T-cell (primary cell): ENCODE measurements at regions not wholly inside any gene's neighbourhood (a gene's known extent, or its start where the extent isn't known, plus 50 kb on each side); places are given as distances from the start of the nearest gene placed in this dataset.

Experiments used
- ATAC-seq, 4 experiments: fragments of 200-7000 bp in 3 of 4; fragments of 150-1000 bp in 1 of 4; cut with Tn5 transposase; replicated peaks in 1 of 4; 1 replicate in 3 of 4; 2 replicates in 1 of 4; pipeline ENCODE4 v1.10.0; 2021; ENCODE audit warnings: moderate library complexity in 3 of 4, mild to moderate bottlenecking in 2 of 4, moderate number of reproducible peaks in 1 of 4
- CTCF ChIA-PET, 2 donors: fragments of 300-600 bp; sonication (Branson Sonifier 250); formaldehyde crosslinking; loops; one replicate each; lab custom pipeline; 2022; ENCODE audit warnings: antibody characterized with exemption in 2 of 2; lab: Charles Lee
- POLR2A ChIA-PET, 2 donors: fragments of 300-600 bp; sonication (Branson Sonifier 250); formaldehyde crosslinking; loops; one replicate each; lab custom pipeline; 2022; ENCODE audit warnings: antibody characterized with exemption in 2 of 2; lab: Charles Lee
- DNase-seq, 35 experiments: peaks; one replicate each; pipeline versions ENCODE4 v3.0.0 to v3.0.0-alpha.2; 2013 to 2023
- H3K27ac ChIP-seq: one replicate; pipeline ENCODE4 v1.5.1; 2013; ENCODE audit warnings: low read length
- H3K27me3 ChIP-seq, 2 experiments: replicated peaks in 1 of 2; 1 replicate in 1 of 2; 2 replicates in 1 of 2; pipeline versions ENCODE4 v1.6.1 to v1.7.0; 2013; ENCODE audit warnings: low read length in 1 of 2, mixed read lengths in 1 of 2; ENCODE audit not compliant: control insufficient read depth in 2 of 2, insufficient read depth in 2 of 2; ENCODE audit errors: extremely low read depth in 1 of 2
- H3K36me3 ChIP-seq, 2 donors: 1 replicate in 1 of 2; 2 replicates in 1 of 2; pipeline versions ENCODE4 v1.6.1 to v1.7.0; 2013; ENCODE audit warnings: low read length in 1 of 2; ENCODE audit not compliant: control insufficient read depth in 2 of 2, insufficient read depth in 1 of 2; ENCODE audit errors: extremely low read depth in 1 of 2
- H3K4me1 ChIP-seq, 2 experiments: 1 replicate in 1 of 2; 2 replicates in 1 of 2; pipeline versions ENCODE4 v1.6.1 to v1.7.0; 2013; ENCODE audit warnings: low read length in 2 of 2, mixed read lengths in 1 of 2; ENCODE audit not compliant: insufficient read depth in 2 of 2, control insufficient read depth in 1 of 2; ENCODE audit errors: extremely low read depth in 1 of 2
- H3K4me3 ChIP-seq, 2 donors: 1 replicate in 1 of 2; 2 replicates in 1 of 2; pipeline versions ENCODE4 v1.5.1 to v1.7.0; 2013; ENCODE audit warnings: mild to moderate bottlenecking in 2 of 2, low read length in 1 of 2, moderate library complexity in 1 of 2; ENCODE audit not compliant: control insufficient read depth in 1 of 2; ENCODE audit errors: extremely low read depth in 1 of 2
- H3K9me3 ChIP-seq: 2 replicates; pipeline ENCODE4 v1.7.0; 2013
- H3K27ac Mint-ChIP-seq, 2 donors: one replicate each; pipeline ENCODE4 v1.8.0; 2020 to 2021; ENCODE audit warnings: mild to moderate bottlenecking in 2 of 2, mixed read lengths in 2 of 2
- H3K27me3 Mint-ChIP-seq, 2 donors: one replicate each; pipeline ENCODE4 v1.8.0; 2021 to 2022; ENCODE audit warnings: mixed read lengths in 2 of 2
- H3K36me3 Mint-ChIP-seq: one replicate; pipeline ENCODE4 v1.8.0; 2021; ENCODE audit warnings: mixed read lengths
- H3K4me1 Mint-ChIP-seq, 3 donors: one replicate each; pipeline ENCODE4 v1.8.0; 2020 to 2022; ENCODE audit warnings: mixed read lengths in 3 of 3, mild to moderate bottlenecking in 1 of 3
- H3K4me3 Mint-ChIP-seq, 3 donors: one replicate each; pipeline ENCODE4 v1.8.0; 2020 to 2022; ENCODE audit warnings: mild to moderate bottlenecking in 3 of 3, mixed read lengths in 3 of 3, moderate library complexity in 3 of 3
- H3K9me3 Mint-ChIP-seq, 3 donors: one replicate each; pipeline ENCODE4 v1.8.0; 2020 to 2022; ENCODE audit warnings: mixed read lengths in 3 of 3
- WGBS: methylation state at CpG from one replicate; pipeline ENCODE4 v1.1.5; 2013; ENCODE audit warnings: missing lambda C conversion rate; ENCODE audit not compliant: insufficient coverage; 5-methylcytosine and 5-hydroxymethylcytosine counted together

- no peaks in the 10 kb centered on the region for H3K9me3 ChIP-seq
- Mint-ChIP-seq H3K9me3 (peaks cover 0 to 7% (median 0%) of the 10 kb centered on the region in 3 donors), H3K27ac (no peak overlapping the region), H3K4me1 (no peaks in the 10 kb centered on the region), H3K36me3 (no peaks in the 10 kb centered on the region), H3K4me3 (no peak overlapping the region), H3K27me3 (no peaks in the 10 kb centered on the region)
- no peaks in the 10 kb centered on the region for H3K4me1 ChIP-seq
- ChIA-PET POLR2A (no interaction called here), CTCF (no interaction called here)
- 39% methylated on average over 2 of the region's 3 CpGs for WGBS
- DNase-seq: no peak
- H3K36me3 ChIP-seq: no peaks in the 10 kb centered on the region
- H3K27ac ChIP-seq: no peak overlapping the region
- H3K27me3 ChIP-seq: no peaks in the 10 kb centered on the region
- ATAC-seq: no peak
- H3K4me3 ChIP-seq: no peak overlapping the region
These were observed 367.8 kb upstream of the SOX9 start for GRCh38 chr17:71753070-71753469.

- Mint-ChIP-seq H3K27ac (no peak overlapping the region), H3K4me1 (no peaks in the 10 kb centered on the region), H3K27me3 (no peaks in the 10 kb centered on the region), H3K4me3 (no peak overlapping the region), H3K36me3 (no peaks in the 10 kb centered on the region), H3K9me3 (peaks cover 0 to 9% (median 2%) of the 10 kb centered on the region in 3 donors)
- DNase-seq: no peak
- Histone ChIP-seq H3K4me1 (no peaks in the 10 kb centered on the region), H3K27ac (no peak overlapping the region), H3K4me3 (no peak overlapping the region), H3K36me3 (no peaks in the 10 kb centered on the region), H3K27me3 (no peaks in the 10 kb centered on the region), H3K9me3 (no peaks in the 10 kb centered on the region)
- ChIA-PET POLR2A (no interaction called here), CTCF (no interaction called here)
- ATAC-seq: no peak
- 73% methylated on average over 4 of the region's 5 CpGs for WGBS
These were observed 363.7 kb upstream of the SOX9 start for GRCh38 chr17:71757156-71757555.

GRCh38 chr17:71757956-71758355 lies 362.9 kb upstream of the SOX9 start:
- DNase-seq (no peak), ATAC-seq (no peak)
- Mint-ChIP-seq H3K27me3 (no peaks in the 10 kb centered on the region), H3K27ac (no peak overlapping the region), H3K36me3 (no peaks in the 10 kb centered on the region), H3K4me1 (no peaks in the 10 kb centered on the region), H3K9me3 (peaks cover 0 to 10% (median 2%) of the 10 kb centered on the region in 3 donors), H3K4me3 (no peak overlapping the region)
- Histone ChIP-seq H3K4me3 (no peak overlapping the region), H3K27me3 (no peaks in the 10 kb centered on the region), H3K4me1 (no peaks in the 10 kb centered on the region), H3K27ac (no peak overlapping the region), H3K9me3 (no peaks in the 10 kb centered on the region), H3K36me3 (no peaks in the 10 kb centered on the region)
- no CpG with 5 or more reads among the region's 1 CpG for WGBS
- ChIA-PET CTCF (no interaction called here), POLR2A (no interaction called here)

GRCh38 chr17:71759422-71760060 lies 361.3 kb upstream of the SOX9 start:
- Mint-ChIP-seq H3K4me1 (no peaks in the 10 kb centered on the region), H3K9me3 (peaks cover 0 to 12% (median 4%) of the 10 kb centered on the region in 3 donors), H3K27me3 (no peaks in the 10 kb centered on the region), H3K36me3 (no peaks in the 10 kb centered on the region), H3K4me3 (no peak overlapping the region), H3K27ac (no peak overlapping the region)
- DNase-seq: no peak
- CTCF ChIA-PET: no interaction called here
- POLR2A ChIA-PET: no interaction called here
- H3K4me3 ChIP-seq: no peak overlapping the region
- H3K9me3 ChIP-seq: no peaks in the 10 kb centered on the region
- H3K27ac ChIP-seq: no peak overlapping the region
- no peaks in the 10 kb centered on the region for H3K36me3 ChIP-seq
- no CpG with 5 or more reads among the region's 8 CpGs for WGBS
- H3K27me3 ChIP-seq: no peaks in the 10 kb centered on the region
- no peak for ATAC-seq
- H3K4me1 ChIP-seq: no peaks in the 10 kb centered on the region

- H3K4me3 ChIP-seq: no peak overlapping the region
- no peaks in the 10 kb centered on the region for H3K36me3 Mint-ChIP-seq
- no peak overlapping the region for H3K27ac ChIP-seq
- ChIA-PET CTCF (no interaction called here), POLR2A (no interaction called here)
- WGBS: 91% methylated on average over 3 of the region's 6 CpGs
- H3K27me3 Mint-ChIP-seq: no peaks in the 10 kb centered on the region
- DNase-seq (no peak), ATAC-seq (no peak)
- no peak overlapping the region for H3K27ac Mint-ChIP-seq
- H3K4me3 Mint-ChIP-seq: no peak overlapping the region
- no peaks in the 10 kb centered on the region for H3K9me3 ChIP-seq
- no peaks in the 10 kb centered on the region for H3K4me1 ChIP-seq
- no peaks in the 10 kb centered on the region for H3K27me3 ChIP-seq
- H3K36me3 ChIP-seq: no peaks in the 10 kb centered on the region
- H3K9me3 Mint-ChIP-seq: peaks cover 0 to 15% (median 5%) of the 10 kb centered on the region in 3 donors
- H3K4me1 Mint-ChIP-seq: no peaks in the 10 kb centered on the region
These were observed 360.6 kb upstream of the SOX9 start for GRCh38 chr17:71760062-71760720.

GRCh38 chr17:71762526-71762925 lies 358.3 kb upstream of the SOX9 start:
- no peak overlapping the region for H3K27ac ChIP-seq
- no peaks in the 10 kb centered on the region for H3K4me1 ChIP-seq
- H3K27me3 ChIP-seq: no peaks in the 10 kb centered on the region
- DNase-seq: no peak
- H3K36me3 ChIP-seq: no peaks in the 10 kb centered on the region
- no peak overlapping the region for H3K27ac Mint-ChIP-seq
- no peak for ATAC-seq
- POLR2A ChIA-PET: no interaction called here
- no peak overlapping the region for H3K4me3 ChIP-seq
- no peaks in the 10 kb centered on the region for H3K36me3 Mint-ChIP-seq
- H3K9me3 Mint-ChIP-seq: peaks cover 0 to 14% (median 5%) of the 10 kb centered on the region in 3 donors
- no peaks in the 10 kb centered on the region for H3K9me3 ChIP-seq
- no peaks in the 10 kb centered on the region for H3K4me1 Mint-ChIP-seq
- WGBS: no CpG with 5 or more reads among the region's 3 CpGs
- H3K4me3 Mint-ChIP-seq: no peak overlapping the region
- CTCF ChIA-PET: no interaction called here
- no peaks in the 10 kb centered on the region for H3K27me3 Mint-ChIP-seq
